C1 segment of cervical spinal cord (tissue), 14 donors: ENCODE measurements at regions not wholly inside any gene's neighbourhood (a gene's known extent, or its start where the extent isn't known, plus 50 kb on each side); places are given as distances from the start of the nearest gene placed in this dataset.

Source experiments
- DNase-seq, 14 donors: peaks; one replicate each; lab custom pipeline; 2025; lab: John Stamatoyannopoulos, UW

DNA sequence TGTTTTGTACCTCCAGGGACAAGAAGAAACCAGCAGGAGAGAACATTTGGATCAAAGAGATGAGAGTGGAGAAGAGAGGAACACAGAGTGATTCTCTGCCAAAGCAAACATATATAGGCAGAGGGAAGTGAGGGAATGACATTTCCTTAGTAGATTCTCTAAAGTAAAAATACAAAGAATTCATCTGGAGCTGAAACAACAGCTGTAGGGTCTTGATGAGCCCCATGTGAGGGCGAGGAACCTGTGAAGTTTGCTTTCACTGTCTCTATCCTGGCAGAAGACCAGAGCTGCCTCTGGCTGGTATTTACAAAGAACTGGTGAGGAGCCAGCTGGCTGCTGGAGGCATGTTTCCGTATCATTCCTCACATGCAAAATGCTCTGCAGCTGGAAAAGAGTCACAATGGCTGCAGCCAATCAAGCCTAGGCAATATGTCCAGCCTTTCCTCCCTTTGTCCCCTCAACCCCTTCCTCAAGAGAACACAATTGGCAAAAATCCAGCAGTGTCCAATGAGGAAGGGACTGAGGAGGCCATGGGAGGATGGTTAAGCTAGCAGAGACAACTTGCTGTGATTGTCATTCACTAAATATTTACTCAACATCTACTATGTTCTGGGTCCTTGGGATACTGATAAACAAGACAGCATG is 122.5 kb downstream of the PHLDA1 start:
- no peak for DNase-seq

DNA sequence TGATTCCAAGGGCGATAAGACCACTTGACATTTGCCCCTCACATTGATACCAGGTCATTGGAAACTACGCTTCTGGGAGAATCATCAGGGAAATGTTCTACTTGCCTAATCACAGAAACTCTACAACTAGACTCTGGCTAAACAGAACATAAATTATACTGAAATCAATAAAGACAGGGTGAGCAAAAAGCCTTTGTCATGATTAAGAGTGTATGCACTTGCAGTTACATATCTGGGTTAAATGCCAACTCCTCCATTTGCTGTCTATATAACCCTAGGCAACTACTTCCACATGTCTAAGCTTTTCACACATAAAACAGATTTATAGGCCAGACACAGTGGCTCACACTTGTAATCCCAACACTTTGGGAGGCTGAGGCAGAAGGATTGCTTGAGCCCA is 125.7 kb downstream of the PHLDA1 start:
- DNase-seq: no peak

DNA sequence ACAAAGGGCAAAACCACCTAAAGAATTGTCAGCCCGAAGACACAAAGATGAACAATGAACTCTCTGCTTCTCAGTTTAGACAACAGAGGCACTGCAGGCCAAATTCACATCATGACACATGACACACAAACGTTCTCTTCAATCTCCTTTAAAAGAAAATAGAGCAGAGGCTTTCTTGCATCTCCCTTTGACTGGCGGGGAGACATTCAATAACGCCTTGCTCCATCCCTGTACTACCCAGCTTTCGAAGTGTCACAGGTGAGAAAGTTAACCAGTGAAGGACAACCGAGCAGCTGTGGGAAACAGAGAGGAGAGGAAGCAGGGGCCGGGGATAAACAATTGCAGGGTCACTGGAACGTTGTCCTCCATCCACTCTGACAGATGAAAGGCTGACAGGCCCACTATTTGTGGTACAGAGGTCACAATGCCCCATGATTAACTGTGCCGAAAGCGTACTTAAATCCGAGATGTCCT is 130.8 kb downstream of the PHLDA1 start:
- no peak for DNase-seq

DNA sequence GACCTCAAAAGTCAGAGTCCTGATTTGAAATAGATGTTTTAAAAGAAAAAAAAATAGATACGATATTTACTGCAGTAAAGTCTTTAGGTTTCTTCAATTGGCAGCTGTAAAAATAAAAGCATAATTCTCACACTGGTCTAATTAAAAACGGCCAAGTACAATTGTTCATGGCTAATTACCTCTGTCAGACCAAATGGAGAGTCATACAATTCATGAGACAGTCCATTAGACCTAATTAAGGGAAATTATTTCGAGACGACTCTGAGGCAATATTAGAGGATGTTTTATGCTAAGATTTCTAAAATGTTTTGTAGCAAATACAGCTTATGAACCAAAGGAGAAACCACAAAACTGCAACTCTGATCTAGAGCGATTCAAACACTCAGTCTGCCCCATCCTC is 131.3 kb downstream of the PHLDA1 start:
- no peak for DNase-seq

DNA sequence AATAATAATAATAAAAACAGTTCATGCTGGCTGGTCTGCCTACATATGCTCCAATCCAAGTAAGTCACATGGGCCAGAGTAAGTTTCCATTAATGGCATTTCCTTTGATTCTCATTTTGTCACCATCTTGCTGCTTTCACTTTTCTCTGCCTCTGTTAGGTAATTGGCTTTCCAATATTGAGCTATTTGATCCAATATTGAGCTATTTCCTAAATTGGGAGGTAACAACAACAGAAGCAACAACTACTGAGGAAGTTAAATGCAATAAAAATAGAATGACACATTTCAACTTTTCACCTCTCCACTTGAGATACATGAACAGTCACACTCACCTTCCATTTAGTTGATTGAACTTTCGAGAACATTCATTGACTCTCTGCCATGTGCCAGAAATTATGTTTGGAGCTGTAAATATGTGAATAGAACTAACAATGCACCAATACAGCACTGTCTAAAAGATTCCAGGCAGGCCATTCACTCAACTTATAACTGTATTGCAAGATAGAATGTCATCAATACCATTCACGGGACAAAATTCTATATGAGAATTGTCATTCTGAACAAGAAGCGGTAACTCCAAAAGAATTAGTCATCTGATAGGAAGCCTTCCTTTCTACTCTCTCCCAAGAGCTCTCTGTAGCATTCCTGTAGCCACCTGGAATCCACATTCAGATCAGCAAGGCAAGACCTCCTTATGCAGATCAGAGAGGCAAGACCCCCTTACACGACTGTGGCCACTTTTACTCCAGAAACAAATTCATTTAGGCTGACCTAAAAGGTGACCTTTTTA is 136.4 kb downstream of the PHLDA1 start:
- DNase-seq: no peak

DNA sequence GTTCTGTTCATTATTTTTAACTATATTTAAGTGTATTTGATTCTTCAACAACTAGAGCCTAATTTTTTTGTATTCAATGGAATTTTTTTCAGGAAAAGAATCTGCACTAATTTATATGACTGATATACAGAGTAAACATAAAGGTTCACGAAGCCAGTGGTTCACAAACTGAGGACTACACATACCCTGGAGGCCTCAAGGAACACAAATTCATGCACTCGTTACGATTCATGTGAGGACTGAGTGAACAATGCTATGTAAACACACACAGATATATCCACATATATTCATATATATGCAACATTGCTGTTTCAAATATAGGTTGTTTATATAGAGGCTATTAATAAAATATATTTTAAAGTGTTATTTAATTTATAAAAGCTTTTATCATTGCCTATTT is 137.8 kb downstream of the PHLDA1 start:
- no peak for DNase-seq

DNA sequence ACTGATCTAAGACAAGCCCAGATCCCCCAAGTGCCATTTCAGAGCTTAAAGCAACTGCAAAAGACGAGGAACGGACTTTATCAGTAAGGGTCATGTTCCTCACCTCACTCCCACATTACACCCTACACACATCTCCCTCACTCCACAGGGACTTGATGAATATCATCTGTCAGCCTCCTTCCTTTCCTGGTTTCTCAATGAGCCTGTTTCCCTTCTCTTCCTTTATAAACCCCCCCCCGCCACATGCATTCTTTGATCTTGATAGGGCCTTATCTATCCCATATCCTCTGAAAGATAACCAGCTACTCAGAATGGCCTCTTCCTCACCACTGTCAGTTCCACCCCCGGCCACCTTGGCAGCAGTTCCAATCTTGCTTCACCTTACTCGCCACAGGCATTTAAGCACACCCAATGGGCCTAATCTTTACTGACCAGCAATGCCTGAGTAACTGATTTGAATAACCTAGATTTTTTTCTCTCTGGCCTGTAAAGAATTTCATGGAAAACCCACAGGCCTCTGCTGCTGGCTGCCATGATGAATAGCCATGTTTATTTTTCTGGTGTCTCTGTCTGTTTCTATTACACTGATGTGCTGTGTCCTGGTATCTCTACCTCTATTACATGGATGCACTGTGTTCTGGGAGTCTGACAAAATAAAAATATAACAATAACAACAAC is 138.7 kb downstream of the PHLDA1 start:
- no peak for DNase-seq

DNA sequence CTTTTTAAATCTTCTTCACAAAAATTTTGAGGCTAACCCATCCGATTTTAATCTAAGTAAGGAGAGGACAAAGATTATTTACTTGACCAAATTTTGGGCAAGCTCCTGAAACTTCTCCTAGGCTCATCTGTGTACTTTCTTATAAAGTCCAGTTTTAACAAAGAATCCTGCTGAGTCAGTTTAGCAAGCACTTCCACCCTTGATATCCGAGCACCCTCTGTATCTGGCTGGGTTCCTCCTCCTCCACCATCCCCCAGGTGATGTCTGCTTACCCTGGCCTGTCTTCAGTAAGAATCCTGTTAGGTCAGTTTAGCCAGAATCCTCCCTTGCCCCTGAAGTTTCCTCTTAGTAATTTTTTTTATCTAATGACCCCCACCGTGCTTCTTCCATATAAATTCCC is 140.5 kb downstream of the PHLDA1 start:
- DNase-seq: no peak

DNA sequence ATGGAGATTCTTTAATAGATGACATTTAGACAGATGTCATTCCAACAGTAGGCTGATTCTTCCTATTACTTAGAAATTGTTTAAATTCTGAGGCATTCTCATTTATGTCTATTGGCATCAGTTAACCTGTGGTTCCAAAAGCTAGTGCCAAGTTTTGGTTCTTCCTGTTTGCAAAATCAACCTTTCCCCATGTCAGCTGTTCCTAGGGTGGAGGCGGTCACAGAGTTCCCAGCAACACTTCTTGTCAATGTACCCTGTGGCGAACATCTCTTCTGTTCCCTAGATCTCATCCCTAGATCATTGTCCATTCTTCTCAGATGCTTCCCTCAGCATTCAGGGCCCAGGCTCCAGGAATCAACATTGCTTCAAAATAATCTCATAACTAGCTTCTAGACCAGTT is 140.9 kb downstream of the PHLDA1 start:
- no peak for DNase-seq

DNA sequence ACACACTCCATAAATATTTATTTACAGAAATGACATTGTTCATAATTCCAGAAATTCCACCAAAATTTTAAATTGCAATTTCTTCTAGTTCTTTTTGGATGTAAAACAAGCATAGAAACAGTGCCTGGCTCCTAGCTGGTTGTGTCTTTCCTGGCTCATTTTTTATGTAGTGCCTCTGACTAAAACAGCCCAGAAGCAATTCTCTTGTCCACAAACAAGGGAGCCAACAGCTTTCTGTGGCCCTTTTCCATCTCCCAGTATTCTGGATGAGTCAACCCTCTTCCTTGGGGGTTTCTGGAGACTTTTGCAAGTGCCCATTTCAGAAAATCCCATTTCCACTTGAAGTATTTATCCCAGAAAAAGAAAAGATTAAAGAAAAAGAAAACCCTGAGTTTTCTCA is 141.4 kb downstream of the PHLDA1 start:
- peak in 2 of 14 donors; percentile 6 to 13 for DNase-seq

DNA sequence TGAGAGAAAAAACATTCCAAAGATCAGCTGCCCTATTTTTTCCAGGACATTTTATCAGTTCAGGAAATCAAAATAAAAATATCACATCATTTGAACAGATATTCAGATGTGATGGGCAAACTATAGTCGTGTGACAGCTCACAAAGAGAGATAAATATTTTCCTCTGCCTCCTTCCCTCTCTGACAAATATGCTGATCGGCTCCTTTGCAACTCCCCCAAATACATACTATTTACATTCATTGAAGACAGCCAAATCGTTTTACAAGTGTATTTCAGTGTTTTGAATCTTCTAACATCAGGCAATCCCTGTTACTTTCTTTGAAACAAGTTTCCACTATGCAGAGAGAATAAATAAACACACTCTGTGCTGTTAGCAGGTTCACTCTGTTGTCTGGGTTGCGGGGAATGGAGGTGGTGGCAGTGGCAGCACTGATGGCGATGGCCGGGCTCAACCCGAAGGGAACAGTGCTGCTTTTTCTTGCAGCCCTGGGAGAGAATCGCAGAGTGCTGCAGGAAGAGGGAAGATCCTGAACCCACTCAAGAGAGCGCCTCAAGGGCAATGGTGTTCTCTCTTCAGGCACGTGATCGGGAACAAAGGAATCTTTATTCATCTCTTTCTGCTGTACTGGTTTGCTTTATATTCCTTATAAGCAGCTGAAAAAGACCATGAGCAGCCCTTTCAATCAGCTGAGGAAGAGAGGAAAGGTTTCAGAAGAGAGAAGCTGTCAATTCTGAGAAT is 142.5 kb downstream of the PHLDA1 start:
- DNase-seq: peak in 9 of 14 donors; percentile 12 to 44 (median 20)

DNA sequence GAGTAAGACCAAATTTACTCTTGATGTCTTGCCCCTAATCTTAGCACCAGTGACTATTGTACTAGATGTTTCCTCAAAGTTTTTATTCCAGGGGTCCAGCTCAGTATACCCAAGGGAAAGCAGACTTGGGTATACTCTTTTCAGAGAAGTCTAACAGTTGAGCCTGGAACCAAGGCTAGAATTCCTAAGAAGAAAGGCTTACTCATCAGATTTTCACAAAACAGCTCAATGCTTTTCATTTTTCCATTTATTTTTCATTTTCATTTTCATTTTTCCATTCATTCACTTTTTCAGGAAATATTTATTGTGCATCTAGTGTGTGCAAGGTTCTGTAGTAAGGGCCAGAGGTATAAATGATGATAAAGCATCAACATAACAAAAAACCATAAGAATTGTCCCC is 143.2 kb downstream of the PHLDA1 start:
- DNase-seq: no peak

DNA sequence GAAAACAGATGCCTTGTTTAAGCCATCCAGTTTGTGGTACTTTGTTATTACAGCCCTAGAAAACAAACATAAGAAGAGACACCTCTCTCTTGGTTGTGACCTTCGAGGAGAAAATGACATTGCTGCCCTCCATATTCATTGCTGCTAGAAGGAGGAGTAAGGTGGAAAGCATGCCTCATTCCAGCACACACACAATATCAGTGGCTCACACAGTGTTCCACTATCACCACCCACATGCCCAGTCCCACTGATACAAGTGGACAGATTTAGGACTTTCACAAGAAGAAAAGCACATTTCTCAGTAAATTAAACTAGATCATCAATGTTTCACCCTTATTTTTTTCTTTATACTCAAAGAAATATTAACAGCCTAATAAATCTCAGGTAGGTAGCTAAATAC is 143.6 kb downstream of the PHLDA1 start:
- DNase-seq: no peak

DNA sequence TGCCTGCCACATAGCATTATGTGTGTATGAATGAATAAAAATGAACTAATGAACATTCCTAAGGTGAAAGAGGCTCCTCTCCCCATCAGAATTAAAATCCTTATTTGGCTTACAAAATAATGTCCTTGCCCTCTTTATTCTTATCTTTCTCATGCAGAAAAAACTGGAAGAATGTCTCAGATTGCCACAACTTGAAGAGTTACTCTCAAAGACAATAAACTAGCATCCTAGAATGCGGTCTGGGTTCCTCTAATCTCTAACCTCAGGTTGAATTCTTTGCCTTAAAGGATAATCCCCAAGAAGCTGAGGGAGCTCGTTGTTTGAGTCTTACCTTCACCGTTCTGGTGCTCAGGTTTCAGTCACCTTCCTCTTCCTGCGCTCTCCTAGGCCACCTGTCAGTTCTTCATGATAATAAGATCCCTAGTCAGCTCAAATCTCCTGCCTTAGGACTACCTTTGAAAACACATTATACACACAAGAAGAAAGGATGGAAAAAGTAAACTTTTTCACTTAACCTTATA is 147.1 kb downstream of the PHLDA1 start:
- no peak for DNase-seq

DNA sequence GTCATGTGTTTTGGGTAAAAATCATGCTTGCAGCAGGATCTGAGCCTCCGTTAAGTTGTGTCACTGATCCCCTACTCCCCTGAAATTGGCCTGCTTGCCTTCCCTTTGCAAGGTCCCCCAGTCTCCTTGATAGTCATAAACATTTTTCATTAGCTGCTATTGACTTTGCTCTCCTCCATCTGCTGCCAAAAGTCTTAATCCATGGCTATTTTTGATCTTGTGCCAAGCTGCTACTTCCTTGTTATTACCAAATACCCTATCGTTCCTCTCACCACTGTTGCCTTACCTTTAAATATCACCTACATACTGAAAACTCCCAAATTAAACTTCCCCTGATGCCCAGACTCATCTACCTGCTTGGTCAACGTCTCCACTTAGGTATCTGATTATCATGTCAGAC is 148.3 kb downstream of the PHLDA1 start:
- no peak for DNase-seq

DNA sequence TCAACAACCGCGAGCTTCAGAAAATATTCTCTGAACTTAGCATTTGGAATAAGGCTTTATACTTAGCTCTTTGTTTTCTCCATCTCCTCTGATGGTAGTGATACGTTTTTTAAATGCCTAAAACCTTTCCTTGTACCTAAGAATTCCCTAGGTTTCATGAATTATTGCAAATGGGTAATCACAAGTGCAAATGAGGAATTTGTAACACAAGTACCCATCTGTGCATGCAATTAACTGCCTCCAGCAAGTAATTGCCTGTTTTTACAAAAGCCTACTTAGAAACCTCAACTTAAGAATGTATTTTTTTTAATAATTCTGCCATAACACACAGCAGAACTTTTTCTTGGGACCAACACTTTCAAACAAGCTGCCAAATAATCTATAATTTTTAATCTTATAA is 149.2 kb downstream of the PHLDA1 start:
- no peak for DNase-seq

DNA sequence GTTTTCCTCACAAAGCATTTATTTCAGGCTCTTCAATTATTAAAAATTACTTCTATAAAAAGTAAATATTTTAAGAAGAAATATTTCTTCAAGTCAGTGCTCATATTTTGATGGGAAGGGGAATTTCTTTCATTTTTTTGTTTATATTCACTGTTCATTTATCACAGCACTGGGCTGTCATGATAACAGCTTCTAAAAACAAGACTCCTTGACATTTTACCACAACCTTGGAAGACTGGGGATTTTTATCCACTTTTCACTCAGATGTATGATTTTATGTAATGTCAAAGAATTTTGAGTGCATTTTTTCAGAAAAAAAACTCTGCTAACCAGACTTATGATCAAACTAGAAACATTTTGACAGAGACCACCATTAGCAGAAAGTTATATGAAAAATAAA is 149.7 kb downstream of the PHLDA1 start:
- no peak for DNase-seq

DNA sequence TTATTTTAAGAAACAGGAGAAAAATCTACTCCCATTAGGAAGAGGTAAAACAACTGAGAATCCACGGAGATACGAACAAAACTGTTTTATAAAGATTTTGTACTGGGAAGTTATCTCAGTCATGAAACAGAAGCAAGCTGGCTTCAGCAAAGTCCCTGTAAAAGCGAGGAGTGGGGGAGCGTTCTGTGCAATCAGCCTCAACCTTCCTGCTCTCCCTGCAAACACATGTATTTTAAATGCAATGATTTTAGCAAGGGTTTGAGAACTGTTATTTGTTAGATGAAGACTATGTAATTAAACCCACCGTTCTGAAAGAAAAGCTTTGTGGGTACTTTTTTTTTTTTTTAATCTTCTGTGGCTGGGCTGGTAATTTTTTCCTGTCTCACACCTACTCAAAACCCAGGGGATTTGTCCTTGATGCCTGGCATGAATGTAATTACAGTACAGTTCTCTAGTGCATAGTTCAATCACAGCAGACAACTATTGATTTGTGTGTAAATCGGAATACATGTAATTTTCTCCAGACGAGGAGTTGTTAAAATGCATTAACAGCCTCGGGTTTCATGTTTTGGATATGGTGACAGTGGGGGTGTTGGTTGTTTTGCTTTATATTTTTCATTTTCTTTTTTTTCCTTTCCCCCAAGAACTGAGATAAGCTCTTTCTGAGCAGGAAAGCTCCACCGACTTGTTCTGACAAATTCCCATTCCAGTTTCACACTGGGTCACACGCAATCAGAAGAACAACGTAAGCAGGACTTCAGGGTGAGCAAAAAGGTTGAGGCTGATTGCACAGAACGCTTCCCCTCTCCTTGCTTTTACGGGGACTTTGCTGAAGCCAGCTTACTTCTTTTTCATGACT is 153.6 kb downstream of the PHLDA1 start:
- DNase-seq: no peak

DNA sequence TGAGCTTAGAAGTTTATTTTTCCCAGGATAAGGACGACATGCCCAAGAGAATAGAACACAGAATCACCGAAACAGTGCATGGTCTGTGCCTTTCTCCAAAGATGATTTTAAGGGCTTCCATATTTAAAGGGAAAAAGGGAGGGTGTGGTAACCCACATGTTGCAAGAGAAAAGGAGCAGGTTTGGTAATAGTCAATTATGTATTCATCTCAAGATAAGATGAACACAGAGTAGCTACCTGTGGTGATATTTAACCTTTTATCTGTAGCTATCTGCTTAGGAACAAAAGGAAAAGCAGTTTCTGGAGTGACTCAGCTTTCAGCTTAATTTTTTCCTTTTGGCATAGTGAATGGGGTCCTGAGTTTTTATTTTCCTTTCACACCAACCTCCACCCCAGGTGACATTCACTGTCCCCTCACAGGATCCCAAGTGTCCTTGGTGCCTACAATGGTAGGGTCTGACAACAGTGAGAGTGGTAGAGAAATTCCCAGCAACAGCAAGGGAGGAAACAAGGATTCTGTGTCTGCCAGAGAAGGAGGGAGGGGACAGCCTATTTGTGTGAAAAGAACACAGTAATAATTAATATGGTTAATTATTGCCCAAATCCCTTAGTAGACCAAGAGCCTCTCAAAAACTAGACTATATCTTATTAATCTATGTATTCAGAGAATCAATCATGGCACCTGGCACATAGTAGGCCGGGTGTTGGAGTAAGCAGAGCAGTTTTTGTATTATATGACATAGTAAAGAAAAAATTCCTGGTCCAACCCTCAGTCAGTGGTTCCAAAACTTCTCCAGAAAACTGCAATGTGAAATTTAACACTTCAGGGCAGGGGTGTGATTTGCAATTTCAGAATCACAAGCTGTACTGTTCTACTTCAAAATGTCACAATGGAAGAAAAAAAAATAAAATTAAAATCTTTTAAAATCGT is 154.5 kb downstream of the PHLDA1 start:
- no peak for DNase-seq

DNA sequence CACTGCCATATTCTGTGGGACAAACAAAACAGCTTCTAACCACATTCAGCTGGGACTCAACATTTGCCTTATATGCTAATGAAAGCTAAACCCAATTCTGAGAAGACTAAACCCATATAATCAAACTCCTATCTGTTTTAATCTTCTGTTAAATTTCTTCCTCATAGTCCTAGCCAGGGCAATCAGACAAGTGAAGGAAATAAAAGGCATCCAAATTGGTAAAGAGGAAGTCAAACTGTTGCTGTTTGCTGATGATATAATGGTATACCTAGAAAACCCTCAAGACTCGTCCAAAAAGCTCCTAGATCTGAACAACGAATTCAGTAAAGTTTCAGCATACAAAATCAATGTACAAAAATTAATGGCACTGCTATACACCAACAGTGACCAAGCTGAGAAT is 157.1 kb downstream of the PHLDA1 start:
- no peak for DNase-seq
